GM12872 (cell line): ENCODE measurements at regions not wholly inside any gene's neighbourhood (a gene's known extent, or its start where the extent isn't known, plus 50 kb on each side); places are given as distances from the start of the nearest gene placed in this dataset.

Experiments used
- TF ChIP-seq, protein P1 (sequence below): IDR thresholded peaks from 3 replicates; pipeline ENCODE4 v1.5.1; 2011; ENCODE audit warnings: low read depth, mild to moderate bottlenecking, low read length, moderate library complexity; ENCODE audit not compliant: insufficient read depth

DNA sequence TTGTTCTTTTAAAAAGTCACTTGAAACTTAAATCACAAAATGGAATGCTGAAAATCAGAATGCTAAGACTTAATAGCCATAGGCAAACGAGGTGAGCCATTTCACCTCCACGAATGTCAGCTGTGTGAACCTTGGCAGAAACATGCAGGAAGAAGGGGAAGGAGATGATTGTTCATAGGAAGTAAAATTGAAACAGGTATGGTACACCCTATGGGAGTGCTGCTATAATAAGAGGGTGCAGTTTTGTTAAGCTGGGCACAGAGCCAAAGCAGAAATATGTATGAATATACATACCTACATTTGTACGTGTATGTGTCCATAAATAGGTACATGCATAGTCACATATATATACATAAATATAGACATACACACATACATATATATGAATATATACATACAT, 51.0 kb upstream of the SPINK5 start:
- TF ChIP-seq, protein P1, sequence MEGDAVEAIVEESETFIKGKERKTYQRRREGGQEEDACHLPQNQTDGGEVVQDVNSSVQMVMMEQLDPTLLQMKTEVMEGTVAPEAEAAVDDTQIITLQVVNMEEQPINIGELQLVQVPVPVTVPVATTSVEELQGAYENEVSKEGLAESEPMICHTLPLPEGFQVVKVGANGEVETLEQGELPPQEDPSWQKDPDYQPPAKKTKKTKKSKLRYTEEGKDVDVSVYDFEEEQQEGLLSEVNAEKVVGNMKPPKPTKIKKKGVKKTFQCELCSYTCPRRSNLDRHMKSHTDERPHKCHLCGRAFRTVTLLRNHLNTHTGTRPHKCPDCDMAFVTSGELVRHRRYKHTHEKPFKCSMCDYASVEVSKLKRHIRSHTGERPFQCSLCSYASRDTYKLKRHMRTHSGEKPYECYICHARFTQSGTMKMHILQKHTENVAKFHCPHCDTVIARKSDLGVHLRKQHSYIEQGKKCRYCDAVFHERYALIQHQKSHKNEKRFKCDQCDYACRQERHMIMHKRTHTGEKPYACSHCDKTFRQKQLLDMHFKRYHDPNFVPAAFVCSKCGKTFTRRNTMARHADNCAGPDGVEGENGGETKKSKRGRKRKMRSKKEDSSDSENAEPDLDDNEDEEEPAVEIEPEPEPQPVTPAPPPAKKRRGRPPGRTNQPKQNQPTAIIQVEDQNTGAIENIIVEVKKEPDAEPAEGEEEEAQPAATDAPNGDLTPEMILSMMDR: no peak

DNA sequence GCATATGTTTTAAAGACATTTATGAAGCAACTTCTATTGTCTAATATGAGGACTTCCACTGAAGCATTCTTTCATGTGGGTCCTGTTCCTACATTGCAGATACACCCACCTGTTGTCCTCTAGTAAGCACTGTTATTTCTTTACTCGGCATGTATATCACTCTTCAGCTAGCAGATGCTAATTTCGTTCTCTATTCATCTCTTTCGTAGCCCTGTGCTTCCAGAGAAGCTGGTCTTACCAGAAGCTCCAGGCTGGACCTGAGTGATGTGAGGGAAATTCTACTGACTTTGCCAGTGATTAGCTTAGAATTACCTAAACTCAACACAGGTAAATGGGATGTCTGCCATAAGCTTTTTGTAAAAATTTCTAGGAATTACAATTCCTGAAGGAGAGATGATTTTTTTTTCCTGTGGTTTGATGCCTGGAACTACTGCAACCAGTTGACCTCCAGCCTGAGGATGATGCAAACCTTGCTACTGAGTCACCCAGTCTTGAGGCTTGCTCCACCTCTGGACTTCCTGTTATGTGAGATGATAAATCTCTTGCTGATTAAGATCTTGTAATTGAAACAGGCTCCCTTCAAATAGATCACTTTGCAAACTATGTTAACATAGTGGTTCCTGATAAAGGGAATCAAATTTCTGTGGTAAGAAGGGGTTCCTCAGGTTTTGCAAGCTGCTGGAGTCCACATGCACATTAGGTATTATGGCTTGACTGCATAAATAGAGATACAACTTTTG, 52.2 kb upstream of the SPINK5 start:
- TF ChIP-seq, protein P1: no peak

DNA sequence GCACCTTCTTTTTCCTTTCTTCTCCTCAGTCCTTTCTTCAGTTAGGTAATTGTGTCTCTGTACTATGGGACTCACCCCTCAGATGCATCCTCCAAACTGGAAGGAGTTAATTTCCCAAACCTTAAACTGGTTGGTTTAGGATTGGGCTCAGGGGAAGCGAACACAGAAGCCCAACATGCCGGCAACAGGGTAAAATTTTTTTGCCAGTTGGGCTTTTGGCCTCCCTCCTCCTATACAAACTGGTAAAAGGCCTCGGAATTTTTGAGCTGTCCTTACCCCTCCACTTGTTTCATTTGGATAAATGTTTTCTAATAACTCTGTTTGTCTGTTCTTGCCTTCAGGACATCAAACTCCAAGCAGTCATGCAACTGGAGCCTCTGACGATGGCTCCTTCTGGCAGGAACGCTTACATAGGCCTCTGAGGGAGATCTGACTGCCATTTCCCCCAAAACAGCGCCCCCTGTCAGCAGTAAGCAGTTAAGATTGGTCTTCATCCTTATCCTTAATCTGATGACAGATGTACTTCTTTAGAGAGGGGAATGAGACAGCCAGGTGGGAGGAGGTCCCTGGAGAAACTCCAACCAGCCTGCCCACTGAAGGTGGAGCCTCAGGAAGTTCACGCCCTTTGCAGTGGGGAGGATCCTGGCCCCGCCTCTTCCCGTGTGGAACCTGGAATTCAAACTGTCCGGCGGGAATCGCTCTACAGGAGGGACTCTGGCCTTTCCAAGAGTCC, 57.8 kb upstream of the SPINK5 start:
- TF ChIP-seq, protein P1: peak; percentile 42; the same call in 2 of the 3 replicates

DNA sequence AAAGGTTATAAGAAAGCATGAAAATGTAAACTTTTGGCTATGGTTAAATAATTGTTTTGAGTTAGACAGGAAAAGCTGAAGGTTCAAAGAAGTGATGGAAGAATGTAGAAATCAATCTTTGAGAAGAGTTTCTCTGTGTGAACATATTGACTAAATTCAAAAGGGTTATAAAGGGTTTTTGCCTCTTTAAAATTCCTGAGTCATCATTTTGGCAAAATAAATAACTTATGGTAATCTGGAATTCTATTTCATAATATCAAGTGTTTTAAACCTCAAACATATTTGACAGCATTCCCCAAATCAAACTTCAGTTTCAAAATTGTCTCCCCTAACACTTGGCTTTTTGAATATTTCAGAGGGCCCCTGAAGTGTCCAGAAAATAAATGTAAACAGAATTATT, 60.6 kb upstream of the SPINK5 start:
- TF ChIP-seq, protein P1: no peak

DNA sequence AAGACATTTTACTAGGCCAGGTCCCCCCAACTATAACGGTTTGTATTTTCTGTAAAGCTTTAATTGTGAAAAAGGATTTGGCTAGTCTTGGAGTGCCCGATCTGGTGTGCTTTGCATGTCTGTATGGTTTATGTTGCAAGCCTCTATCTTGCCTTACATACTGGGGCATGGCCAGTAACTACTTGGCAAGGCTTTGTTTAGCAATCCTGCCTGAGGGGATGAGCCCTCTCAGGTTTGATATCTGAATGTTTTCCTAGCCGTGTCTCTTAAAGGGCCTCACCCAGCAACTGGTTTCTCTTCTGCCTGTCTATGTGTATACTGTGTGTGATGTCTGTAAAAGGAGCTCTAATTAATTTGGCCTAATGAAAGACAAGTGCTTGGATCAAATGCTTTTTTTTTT, 61.3 kb upstream of the SPINK5 start:
- TF ChIP-seq, protein P1: no peak

DNA sequence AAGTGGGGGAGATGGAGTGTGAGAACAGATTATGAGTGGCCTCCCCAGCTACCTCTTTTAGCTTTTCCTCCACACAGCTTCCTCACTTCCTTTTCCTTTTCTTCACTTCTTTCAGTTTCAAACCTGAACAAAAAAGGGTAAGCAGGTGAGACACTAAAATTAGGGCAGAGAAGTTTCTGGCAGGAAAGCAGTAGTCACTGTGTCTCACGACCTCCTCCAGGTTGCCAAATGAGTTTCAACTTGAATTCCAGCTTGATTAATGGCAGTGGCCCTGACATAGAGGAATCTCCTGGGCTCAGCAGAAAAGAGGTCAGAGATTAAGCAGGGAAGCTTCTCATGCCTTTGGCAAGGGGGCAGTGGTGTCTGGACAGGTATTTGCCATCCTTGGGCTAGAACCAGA, 63.7 kb upstream of the SPINK5 start:
- TF ChIP-seq, protein P1: no peak

DNA sequence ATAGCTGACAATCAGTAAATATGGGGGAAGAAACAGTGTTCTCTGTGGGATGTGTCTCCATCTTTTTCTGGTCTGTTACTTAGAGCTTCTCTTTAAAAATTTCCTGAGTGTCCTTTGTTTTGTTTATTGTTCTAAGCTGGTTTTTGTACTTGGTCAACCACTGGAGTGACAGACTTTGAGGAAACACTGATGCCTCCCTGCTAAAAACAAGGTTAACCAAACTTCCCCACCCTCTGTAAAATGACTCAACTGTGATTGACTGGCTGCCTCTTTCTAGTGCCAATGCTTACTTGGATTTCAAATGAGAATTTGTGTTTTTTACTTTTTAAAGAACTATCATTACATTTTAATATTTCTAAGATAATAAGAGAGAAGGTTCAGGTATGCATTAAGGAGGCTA, 65.1 kb upstream of the SPINK5 start:
- TF ChIP-seq, protein P1: no peak
